Retinal pigment epithelial cell (primary cell): ENCODE measurements at regions not wholly inside any gene's neighbourhood (a gene's known extent, or its start where the extent isn't known, plus 50 kb on each side); places are given as distances from the start of the nearest gene placed in this dataset.

Experiments used
- DNase-seq: peaks from one replicate; pipeline ENCODE4 v3.0.0-alpha.2; 2010; ENCODE audit warnings: low read depth
- H3K4me3 ChIP-seq: 2 replicates; pipeline ENCODE4 v1.5.1; 2011; ENCODE audit warnings: mild to moderate bottlenecking, low read length, control low read depth, moderate library complexity
- TF ChIP-seq, protein P1 (sequence below): conservative IDR thresholded peaks from 2 replicates; pipeline ENCODE4 v1.5.1; 2011; ENCODE audit warnings: low read depth, low read length, control low read depth, inconsistent platforms

DNA sequence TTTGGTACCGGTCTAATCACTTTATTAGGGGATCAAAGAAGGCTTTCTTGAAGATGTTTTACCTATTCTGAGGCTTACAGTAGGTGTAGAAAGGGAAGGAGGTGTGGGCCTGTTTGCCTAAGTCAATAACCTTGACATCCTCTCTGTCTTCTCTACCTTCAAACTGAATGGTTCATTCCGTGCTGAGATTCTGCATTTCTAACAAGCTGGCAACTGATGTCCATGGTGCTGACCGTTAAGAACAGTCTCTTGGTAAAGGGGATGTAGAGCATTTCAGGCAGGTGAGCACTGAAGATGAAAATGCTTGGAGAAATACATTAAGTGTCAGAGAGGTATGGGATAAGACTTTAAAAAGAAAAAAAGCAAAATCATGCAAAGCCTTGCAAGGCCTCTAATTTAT lies 51.5 kb upstream of the DGKB start:
- TF ChIP-seq, protein P1, sequence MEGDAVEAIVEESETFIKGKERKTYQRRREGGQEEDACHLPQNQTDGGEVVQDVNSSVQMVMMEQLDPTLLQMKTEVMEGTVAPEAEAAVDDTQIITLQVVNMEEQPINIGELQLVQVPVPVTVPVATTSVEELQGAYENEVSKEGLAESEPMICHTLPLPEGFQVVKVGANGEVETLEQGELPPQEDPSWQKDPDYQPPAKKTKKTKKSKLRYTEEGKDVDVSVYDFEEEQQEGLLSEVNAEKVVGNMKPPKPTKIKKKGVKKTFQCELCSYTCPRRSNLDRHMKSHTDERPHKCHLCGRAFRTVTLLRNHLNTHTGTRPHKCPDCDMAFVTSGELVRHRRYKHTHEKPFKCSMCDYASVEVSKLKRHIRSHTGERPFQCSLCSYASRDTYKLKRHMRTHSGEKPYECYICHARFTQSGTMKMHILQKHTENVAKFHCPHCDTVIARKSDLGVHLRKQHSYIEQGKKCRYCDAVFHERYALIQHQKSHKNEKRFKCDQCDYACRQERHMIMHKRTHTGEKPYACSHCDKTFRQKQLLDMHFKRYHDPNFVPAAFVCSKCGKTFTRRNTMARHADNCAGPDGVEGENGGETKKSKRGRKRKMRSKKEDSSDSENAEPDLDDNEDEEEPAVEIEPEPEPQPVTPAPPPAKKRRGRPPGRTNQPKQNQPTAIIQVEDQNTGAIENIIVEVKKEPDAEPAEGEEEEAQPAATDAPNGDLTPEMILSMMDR = no peak
- no peak for DNase-seq
- no peak overlapping the region for H3K4me3 ChIP-seq
